Neural progenitor cell (in vitro differentiated cells): ENCODE measurements at regions not wholly inside any gene's neighbourhood (a gene's known extent, or its start where the extent isn't known, plus 50 kb on each side); places are given as distances from the start of the nearest gene placed in this dataset.

Experiments
- CTCF ChIP-seq: fragments of 200-600 bp; sonication (generic); IDR thresholded peaks from 2 replicates; pipeline ENCODE4 v1.5.1; 2017; ENCODE audit warnings: antibody characterized with exemption, mild to moderate bottlenecking
- EZH2 ChIP-seq: fragments of 200-600 bp; sonication (generic); IDR thresholded peaks from 2 replicates; pipeline ENCODE4 v1.6.1; 2017; ENCODE audit warnings: antibody characterized with exemption, mild to moderate bottlenecking, moderate library complexity
- EZH2phosphoT487 ChIP-seq: fragments of 200-600 bp; sonication (generic); IDR thresholded peaks from 2 replicates; pipeline ENCODE4 v1.6.1; 2017; ENCODE audit warnings: antibody characterized with exemption

- TF ChIP-seq EZH2 (no peak), CTCF (no peak), EZH2phosphoT487 (no peak)
These were observed 313.1 kb downstream of the TENT5A start for GRCh38 chr6:81439417-81439816.
